ENCODE measurements at regions not wholly inside any gene's neighbourhood (a gene's known extent, or its start where the extent isn't known, plus 50 kb on each side); places are given as distances from the start of the nearest gene placed in this dataset.

- TF ChIP-seq, protein P1, sequence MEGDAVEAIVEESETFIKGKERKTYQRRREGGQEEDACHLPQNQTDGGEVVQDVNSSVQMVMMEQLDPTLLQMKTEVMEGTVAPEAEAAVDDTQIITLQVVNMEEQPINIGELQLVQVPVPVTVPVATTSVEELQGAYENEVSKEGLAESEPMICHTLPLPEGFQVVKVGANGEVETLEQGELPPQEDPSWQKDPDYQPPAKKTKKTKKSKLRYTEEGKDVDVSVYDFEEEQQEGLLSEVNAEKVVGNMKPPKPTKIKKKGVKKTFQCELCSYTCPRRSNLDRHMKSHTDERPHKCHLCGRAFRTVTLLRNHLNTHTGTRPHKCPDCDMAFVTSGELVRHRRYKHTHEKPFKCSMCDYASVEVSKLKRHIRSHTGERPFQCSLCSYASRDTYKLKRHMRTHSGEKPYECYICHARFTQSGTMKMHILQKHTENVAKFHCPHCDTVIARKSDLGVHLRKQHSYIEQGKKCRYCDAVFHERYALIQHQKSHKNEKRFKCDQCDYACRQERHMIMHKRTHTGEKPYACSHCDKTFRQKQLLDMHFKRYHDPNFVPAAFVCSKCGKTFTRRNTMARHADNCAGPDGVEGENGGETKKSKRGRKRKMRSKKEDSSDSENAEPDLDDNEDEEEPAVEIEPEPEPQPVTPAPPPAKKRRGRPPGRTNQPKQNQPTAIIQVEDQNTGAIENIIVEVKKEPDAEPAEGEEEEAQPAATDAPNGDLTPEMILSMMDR (IDR thresholded peaks at IDR 0.05), result no peak
- no peak for TF ChIP-seq POLR2A (IDR thresholded peaks at IDR 0.05)
Observed at GRCh38 chr5:5649641-5650040, 227.2 kb downstream of the ICE1 start.
